ENCODE measurements at regions not wholly inside any gene's neighbourhood (a gene's known extent, or its start where the extent isn't known, plus 50 kb on each side); places are given as distances from the start of the nearest gene placed in this dataset.

DNA sequence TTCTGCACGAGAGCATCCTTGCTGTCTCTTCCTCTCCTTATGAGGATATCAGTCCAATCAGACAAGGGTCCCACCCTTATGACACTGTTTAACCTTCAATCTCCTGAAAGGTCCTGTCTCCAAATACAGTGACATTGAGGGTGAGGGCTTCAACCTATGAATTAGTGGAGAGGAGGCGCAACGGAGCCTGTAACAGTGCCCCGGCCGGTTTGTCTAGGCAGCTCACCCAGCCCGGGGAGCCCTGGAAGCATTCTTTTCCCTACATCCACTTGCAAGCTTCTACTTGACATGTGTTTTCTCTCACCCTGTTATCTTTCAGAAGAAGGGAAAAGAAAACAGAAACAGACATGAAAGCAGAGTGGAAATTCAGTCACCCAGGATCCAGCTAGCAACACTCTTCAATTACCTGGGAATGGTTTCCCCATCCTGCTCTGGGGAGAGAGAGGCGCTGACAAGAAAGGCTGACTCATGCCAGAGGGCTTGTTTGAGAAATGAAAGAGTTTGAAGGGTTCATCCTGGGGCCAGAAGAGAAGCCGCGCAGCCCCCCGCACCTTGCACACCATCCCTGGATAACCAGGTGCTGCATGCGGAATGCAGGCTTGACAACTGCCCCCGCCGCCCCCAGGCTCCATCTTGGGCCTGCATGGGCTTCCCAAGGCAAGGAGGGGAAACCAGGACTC, 394.9 kb downstream of the NPHP4 start:
- in situ Hi-C loops (cut with HindIII; ENCODE audit: low sequenced_read_pairs) = no loop called here
- no peak for DNase-seq (ENCODE audit: low spot score)

DNA sequence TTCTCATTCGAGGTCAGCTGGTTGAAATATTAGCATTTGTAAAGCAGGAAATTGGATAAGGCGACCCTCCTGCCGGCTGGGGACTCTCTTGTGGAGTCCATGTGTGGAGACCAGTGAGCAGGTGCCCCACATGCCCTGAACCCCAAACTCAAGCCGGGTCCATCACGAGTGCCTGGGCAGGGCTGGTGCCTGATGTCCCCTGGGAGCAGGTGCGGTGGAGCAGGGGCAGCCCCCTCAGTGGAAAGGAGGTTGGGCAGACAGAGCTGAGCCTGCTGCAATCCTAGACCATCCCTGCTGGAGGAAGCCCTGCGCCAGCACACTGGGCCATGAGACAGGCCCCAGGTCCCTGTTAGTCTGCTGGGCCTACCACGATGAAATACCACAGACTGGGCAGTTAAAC, 395.6 kb downstream of the NPHP4 start:
- in situ Hi-C loops (cut with HindIII; ENCODE audit: low sequenced_read_pairs) = no loop called here

DNA sequence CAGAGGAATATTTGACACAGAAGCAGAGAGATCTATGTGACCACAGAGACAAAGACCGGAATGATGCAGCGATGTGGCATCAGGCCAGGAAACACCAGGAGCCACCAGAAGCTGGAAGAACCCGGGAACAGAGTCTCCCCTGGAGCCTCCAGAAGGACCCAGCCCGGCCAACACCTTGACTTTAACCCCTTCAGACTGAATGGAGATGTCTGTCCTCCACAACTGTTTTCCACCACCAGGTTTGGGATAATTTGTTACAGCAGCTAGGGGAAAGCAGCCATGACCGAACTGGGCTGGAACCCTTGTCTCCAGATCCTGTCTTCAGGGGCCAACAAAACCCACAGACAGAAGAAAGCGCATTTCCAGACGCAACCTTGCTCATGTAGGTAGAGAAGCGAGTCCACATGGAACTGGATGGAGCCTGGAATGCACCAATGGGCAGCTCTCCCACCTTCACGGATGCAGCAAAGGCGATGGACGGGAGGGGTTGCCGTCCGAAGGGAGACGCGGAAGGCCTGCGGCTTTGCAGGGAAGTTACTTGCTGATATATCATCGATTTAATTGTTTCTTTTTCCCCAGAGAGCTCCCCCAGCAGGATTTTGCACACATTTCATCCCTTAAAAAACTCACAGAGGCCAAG, 396.6 kb downstream of the NPHP4 start:
- in situ Hi-C loops (cut with HindIII; ENCODE audit: low sequenced_read_pairs) = no loop called here
- DNase-seq (ENCODE audit: low spot score) = no peak

More for the DNA sequence above, 395.6 kb downstream of the NPHP4 start:
- DNase-seq (ENCODE audit: low spot score) = no peak

DNA sequence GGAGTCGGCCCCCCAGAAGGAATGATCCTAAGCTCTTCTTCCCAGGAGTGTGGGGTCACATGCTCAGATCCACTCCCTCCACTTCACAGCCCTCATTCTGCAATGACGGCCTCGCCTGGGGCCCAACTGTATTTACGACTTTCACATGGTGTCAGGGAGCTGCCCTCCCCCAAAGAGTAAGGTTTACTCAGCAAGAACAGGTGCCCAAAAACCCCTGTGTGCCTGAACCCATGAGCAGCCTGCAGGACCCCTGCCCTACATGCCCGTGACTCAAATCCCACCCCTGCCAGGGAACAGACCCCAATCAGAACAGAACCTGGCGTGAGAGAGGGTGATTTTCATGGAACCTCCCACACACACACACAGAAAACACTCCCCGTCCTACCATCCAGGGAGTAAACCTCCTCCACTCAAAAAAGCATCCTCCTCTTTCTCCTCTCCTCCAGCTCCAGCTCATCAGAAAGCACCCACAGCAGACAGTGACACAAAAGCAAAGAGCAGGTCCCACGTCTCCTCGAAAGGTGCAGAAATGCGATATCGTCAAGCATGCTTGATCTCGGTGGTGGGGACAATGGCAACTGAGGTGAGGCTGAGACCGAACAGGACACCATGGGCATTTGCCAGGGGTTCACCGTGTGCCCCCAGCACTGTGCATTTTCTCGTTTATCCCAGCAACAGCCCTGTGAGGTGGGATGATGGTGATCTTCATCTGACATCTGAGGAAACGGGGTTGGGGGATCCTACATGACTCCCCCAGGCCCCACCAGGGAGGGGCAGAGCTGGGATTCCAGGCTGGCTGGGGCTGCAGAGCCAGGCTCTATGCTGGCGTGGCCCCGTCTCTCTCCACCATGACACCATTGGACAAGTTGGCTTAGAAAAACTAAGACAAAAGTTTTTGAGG, 397.9 kb downstream of the NPHP4 start:
- in situ Hi-C loops (cut with HindIII; ENCODE audit: low sequenced_read_pairs) = no loop called here

DNA sequence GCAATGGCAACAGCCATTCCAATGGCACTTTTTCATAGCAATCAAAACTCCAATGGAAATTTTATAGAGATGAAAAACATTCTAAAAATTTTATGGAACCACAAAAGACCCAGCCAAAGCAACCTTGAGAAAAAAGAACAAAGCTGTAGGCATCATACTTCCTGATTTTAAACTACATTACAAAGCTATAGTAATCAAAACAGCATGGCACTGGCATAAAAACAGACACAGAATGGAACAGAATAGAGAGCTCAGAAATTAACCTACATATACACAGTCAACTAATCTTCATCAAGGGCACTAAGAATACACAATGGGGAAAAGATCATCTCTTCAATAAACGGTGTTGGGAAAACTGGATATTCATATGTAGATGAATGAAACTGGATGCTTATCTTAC, 401.5 kb downstream of the NPHP4 start:
- in situ Hi-C loops (cut with HindIII; ENCODE audit: low sequenced_read_pairs) = no loop called here

More for the DNA sequence above, 397.9 kb downstream of the NPHP4 start:
- no peak for DNase-seq (ENCODE audit: low spot score)

DNA sequence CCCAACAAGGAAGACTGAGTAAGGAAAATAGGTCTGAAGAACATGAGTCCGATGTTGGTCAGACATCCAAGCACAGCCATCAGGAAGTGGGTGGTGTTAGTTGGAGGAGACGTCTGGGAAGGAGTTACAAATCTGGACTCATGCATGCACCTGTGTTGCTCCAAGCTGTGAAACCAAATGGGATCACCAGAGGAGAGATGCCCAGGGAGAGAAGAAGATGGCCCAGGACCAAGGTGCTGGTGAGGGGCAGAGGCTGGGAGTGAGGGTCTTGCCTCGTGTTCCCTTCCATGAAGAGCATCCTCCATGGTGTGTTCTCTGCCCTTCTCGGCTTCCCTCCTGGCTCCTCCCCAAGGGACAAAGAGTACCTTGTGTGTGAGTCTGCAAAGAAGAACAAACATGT, 405.6 kb downstream of the NPHP4 start:
- DNase-seq (ENCODE audit: low spot score) = no peak
- in situ Hi-C loops (cut with HindIII; ENCODE audit: low sequenced_read_pairs) = no loop called here

More for the DNA sequence above, 401.5 kb downstream of the NPHP4 start:
- no peak for DNase-seq (ENCODE audit: low spot score)

DNA sequence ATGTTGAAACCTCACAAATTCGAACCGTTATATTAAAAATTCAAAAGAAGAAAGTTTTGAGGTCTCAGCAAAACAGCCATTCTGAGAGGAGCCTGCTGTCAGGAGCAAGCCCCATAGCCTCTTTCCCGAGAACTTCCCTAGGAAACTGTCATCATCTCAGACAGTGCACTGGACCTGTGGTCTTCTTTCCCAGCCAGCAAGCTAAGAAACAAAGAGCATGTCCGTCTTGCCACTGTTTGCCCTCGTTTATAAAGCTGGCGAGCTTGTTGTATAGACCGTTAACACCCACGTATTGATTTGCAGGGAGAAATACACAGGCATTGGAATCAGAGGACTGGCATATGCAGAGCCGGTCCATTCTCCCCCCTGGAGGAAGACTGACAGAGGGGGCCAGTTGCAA, 407.0 kb downstream of the NPHP4 start:
- in situ Hi-C loops (cut with HindIII; ENCODE audit: low sequenced_read_pairs) = no loop called here
- DNase-seq (ENCODE audit: low spot score) = no peak

DNA sequence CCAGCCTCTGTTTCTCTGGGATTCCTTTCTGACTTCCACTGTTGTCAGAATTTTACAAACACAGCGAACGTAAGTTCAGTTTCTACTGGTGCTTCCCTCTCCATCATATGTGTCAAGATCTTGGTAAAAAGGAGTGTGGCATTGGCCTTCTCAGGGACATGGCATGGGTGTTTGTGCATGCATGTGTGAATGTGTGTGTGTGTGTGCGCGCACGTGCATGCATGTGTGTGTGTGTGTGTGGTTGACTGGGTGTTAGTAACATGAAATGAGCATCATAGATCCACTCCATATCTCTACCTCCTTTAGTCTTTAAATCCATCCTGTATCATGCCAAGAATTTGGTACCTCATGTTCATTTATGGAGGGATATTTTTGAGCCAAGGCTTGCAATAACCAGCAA, 411.3 kb downstream of the NPHP4 start:
- no peak for DNase-seq (ENCODE audit: low spot score)
- in situ Hi-C loops (cut with HindIII; ENCODE audit: low sequenced_read_pairs) = no loop called here

DNA sequence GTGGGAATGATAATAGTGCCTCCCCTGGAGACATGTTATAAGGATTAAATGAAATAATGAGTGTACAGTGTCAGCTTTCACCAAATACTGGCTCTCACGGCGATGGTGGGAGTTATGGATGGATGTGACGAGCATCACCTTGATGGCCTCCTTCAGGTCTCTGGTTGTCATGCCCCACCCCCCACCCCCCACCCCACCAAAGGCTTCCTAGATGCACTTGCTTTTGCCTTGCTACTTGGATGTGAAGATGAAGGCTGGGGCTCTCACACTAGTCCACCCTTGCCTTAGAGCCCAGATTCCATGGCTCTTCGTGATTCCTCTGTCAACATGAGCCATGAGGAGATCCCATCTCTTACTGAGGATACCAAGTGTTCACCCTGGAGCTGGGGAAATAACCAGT, 412.3 kb downstream of the NPHP4 start:
- DNase-seq (ENCODE audit: low spot score) = no peak

DNA sequence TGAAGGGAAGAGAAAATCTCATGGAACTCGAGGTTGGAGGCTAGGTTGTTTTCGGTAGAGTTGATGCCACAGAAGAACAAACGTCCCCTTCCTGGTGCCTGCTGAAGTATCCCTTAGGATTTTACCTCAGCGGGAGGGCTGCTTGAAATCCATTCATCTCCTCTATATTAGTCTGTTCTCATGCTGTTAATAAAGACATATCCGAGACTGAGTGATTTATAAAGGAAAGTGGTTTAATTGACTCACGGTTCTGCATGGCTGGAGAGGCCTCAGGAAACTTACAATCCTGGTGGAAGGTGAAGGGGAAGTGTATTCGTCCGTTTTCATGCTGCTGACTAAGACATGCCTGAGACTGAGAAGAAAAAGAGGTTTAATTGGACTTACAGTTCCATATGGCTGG, 413.5 kb downstream of the NPHP4 start:
- in situ Hi-C loops (cut with HindIII; ENCODE audit: low sequenced_read_pairs) = no loop called here
- DNase-seq (ENCODE audit: low spot score) = no peak

More for the DNA sequence above, 412.3 kb downstream of the NPHP4 start:
- in situ Hi-C loops (cut with HindIII; ENCODE audit: low sequenced_read_pairs) = no loop called here

DNA sequence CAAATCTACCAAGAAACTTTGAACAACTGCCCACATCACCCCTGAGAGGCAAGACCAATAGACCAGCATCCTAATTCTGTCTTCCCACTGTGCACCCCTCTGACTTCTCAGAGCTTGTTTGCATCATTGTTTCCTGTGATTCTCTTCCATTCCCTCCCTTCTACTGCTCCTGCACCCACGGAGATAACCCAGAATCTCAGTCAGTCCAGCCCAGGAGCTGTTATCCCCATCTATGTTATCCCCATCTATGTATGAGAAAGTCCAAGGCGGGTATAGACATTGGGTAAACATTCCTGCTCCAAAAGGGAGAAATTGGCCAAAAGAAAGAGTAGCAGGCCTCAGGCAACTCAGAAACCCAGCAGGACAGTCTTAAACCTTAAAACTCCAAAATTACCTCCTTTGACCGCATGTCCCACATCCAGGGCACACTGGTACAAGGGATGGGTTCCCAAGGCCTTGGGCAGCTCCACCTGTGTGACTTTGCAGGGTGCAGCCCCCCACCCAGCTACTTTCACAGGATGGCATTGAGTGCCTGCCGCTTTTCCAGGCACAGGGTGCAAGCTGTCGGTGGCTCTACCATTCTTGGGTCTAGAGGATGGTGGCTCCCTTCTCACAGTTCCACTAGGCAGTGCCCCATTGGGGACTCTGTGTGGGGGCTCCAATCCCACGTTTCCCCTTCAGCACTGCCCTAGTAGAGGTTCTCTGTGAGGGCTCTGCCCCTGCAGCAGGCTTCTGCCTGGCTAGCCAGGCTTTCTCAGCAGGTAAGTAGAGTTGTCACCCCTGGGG, 414.8 kb downstream of the NPHP4 start:
- in situ Hi-C loops (cut with HindIII; ENCODE audit: low sequenced_read_pairs) = no loop called here
- DNase-seq (ENCODE audit: low spot score) = no peak

DNA sequence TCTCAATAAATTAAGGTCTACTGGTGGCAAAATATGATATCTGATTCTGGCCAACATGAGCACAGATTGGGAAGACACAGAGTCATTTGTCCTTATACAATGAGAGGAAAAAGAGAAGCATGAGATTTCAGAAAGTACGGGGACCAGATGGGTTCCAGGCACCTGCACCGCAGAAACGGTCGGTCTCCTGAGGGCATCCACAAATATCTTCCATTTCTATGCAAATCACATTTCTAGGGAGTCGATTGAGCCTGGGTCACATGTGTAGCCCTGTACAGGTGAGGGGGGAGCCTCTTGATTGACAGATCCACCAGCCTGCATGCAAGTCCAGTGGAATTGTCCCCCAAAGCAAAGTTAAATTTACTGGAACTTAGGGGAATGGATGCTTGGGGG, 415.6 kb downstream of the NPHP4 start:
- in situ Hi-C loops (cut with HindIII; ENCODE audit: low sequenced_read_pairs) = no loop called here

DNA sequence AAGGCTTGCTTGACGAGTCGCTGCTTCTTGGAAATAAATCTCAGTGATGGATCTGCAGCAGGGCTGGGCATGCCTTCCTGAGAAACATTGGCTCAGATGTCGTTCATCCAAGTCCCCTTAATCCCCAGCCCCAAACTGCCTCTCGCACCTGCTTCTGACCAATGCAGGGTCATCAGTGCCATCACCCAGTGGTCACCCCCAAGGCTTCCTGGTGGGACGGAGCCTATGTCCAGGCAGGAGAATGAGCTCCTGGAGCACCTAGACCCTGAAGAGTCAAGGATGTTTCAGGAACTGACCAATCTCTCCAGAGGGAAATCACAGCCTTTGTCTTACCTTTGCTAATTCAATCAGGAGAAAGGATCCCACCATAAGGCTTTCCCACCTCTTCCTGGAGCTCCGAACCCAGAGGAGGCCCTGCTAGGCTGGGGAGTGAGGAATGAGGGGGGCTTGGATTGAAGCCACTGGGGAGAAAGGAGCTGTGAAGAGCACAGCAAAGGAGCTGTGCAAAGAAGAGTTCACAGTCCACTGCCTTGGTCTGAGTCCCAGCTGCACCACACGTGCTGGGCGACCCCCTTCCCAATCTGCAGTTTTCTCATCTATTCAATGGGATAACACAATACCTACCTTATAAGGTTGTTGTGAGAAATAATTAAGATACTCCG, 416.1 kb downstream of the NPHP4 start:
- in situ Hi-C loops (cut with HindIII; ENCODE audit: low sequenced_read_pairs) = no loop called here
- DNase-seq (ENCODE audit: low spot score) = no peak

More for the DNA sequence above, 415.6 kb downstream of the NPHP4 start:
- DNase-seq (ENCODE audit: low spot score) = no peak

DNA sequence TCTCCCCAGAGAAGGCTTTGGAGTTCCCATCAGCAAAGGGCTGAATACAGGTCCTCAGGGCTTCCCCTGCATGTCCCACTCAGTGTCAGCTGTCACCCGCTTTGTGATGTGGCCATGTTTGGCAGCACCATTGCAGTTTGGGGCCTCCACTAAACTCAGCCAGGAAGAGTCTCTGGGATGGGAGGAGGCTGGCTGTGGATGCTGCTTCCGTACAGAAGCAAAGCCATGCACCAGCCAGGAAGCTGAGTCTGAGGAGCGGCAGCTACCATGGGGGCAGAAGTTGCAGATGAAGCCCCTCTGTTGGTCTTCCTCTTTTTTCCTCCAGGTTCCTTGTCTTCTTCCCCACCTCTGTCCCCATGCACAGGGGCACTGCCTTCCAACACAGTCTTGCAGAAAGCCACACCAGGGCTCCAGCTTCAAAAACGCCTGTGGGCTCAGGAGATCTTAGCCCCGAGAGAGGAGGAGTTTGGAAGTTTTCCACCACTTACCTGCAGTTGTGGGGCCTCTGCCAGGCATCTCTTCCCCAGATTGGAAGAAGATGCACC, 416.8 kb downstream of the NPHP4 start:
- in situ Hi-C loops (cut with HindIII; ENCODE audit: low sequenced_read_pairs) = no loop called here
- DNase-seq (ENCODE audit: low spot score) = no peak

DNA sequence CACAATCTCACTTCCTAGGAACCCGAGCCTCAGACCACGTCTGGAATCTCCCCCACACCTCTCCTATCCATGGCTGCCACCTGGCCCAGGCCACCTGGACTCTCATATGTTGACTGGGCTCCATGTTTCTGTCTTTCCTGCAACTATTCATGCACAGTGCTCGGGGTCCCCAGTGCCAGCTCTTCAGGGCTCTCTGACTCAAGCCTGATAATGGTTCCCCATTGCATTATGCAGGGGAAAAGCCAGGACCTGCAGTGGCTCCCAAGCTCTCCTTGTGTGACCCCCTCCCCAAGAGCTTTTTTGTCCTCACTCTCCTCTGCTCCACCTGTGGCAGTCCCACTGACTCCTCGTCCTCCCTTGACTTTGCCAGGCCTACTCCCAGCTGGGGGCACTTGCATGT, 417.6 kb downstream of the NPHP4 start:
- in situ Hi-C loops (cut with HindIII; ENCODE audit: low sequenced_read_pairs) = no loop called here
- DNase-seq (ENCODE audit: low spot score) = no peak

DNA sequence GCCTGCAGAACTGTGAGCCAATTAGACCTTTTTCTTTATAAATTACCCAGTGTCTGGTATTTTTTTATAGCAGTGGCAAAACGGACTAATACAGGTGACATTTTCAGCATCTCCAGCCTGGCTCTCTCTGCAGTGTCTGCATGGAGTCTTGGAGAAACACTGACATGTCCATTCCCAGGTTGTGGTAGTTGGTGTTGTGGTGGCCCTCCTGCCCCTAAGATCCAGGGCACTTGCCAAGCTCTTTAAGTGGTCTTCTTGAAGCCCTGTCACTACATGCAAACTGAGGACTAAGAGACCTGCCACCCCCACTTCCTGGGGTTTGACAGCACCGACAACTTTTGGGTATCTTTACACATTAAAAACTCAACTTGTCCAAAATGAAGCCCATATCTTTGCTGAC, 419.4 kb downstream of the NPHP4 start:
- in situ Hi-C loops (cut with HindIII; ENCODE audit: low sequenced_read_pairs) = no loop called here
- no peak for DNase-seq (ENCODE audit: low spot score)

DNA sequence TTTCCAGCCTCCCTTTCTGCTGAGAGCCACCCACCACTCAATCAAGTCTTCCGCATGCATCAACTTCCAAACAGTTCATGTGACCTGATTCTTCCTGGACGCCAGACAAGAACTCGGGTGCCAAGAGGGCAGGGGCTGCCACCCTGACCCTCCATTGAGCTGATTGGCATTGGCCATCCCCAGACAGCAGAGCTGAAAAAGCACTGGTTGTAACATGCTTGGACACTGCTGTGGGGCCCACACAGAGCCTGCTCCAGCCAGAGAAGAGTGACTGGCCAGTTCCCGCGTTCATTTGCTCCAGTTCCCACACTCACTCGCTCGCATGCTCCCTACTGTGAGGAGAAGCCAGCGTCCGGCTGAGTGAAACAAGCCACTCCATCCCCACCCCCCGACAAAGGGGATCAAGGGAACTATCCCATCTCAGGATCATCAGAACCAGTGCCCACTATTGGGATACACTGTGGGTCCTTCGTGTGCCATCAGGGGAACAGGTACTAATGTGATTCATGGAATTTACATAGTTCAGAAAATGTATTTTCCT, 420.3 kb downstream of the NPHP4 start:
- in situ Hi-C loops (cut with HindIII; ENCODE audit: low sequenced_read_pairs) = no loop called here
- no peak for DNase-seq (ENCODE audit: low spot score)

DNA sequence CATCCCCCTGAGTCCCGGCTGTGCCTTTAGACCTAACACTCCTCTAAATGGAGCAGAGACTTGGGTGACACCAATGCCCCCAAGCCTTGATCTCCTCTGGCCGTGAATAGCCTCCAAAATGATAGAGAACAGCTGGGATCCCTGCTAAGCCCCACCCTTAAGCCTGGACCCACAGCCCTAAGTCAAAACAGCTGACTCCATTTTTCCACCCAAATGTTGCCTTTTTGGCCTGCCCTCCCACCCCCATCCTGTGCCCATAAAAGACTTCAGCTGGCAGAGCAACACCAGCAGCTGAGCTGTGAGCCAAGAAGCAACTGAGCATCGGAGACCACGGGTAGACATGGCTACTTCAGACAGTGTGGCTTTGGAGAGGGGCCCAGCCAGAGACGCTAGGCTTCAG, 420.8 kb downstream of the NPHP4 start:
- DNase-seq (ENCODE audit: low spot score) = no peak
- in situ Hi-C loops (cut with HindIII; ENCODE audit: low sequenced_read_pairs) = no loop called here

Measured in G401 (cell line).